NCI-H524 (cell line): ENCODE measurements at regions not wholly inside any gene's neighbourhood (a gene's known extent, or its start where the extent isn't known, plus 50 kb on each side); places are given as distances from the start of the nearest gene placed in this dataset.
"Not testable (repeated sequence)": the region's sequence is repeated elsewhere in the genome, so short reads cannot be mapped to it uniquely, and the experiment has no call there.

Experiments
- DNase-seq, 2 experiments: peaks; one replicate each; lab custom pipeline; 2025; lab: John Stamatoyannopoulos, UW

DNA sequence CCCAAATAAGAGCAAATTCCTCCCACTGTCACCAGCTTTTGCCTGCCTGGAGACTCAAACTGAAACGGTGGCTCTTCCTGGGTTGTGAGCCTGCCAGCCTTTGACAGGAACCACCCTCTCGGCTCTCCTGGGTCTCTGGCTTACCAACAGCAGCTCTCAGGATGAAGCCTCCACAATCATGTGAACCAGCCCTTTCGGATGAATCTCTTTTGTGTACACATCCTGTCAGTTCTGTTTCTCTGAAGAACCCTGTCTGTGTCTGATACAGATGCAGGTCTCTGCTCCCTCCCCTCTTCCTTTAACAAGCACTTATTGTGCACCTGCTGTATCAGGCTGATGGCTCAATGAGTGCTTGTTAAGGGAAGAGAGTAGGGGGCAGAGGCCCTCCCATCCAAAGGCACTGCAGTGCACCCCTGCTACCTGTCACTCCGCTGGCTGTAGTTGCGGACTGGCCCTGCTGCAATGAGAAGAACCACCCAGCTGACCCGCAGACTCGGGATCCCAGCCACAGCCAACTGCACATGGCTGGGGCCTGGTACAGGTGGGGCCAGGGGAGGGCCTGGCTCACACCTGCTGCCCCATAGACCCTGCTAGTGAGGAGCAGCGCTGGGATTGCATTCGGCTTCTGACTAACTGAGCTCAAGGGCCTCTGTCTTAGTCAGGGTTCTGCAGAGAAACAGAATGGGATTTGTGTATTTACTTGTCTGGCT, 120.1 kb upstream of the PMEPA1 start:
- no peak for DNase-seq

DNA sequence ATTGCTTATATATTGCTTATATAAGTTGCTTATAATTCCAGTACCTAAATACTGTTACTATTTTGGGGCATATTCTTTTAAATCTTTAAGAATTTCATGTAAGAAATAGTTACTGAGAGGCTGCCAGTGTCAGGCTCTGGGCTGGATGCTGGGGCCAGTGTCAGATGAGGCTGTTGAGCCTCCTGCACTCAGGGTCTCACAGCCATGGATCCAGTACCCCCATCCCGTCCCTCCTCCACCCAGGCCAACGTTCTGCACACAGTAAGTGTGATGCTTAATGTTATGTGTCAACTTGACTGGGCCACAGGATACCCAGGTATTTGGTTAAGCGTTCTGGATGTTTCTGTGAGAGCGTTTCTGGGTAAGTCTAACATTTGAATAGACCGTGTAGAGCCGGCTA, 119.5 kb upstream of the PMEPA1 start:
- DNase-seq: no peak

DNA sequence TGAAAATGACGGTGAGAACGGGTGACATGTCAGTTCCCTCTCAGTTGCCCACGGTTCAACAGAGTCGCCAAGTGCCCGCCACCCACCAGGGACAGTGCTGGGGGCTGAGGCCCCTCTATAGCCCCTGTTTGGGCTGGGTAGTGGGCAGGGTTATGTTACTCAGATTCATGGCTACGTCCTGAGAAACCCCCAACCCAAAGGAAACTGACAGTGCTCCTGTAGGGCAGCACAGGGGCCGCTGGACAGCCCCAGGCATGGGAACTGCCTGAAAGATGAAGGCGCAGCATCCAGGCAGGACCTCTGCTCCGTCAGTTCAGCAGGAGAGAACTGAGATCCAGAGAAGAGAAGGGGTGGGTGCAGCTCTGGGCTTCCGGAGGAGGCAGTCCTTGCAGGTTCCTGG, 118.9 kb upstream of the PMEPA1 start:
- DNase-seq: no peak

DNA sequence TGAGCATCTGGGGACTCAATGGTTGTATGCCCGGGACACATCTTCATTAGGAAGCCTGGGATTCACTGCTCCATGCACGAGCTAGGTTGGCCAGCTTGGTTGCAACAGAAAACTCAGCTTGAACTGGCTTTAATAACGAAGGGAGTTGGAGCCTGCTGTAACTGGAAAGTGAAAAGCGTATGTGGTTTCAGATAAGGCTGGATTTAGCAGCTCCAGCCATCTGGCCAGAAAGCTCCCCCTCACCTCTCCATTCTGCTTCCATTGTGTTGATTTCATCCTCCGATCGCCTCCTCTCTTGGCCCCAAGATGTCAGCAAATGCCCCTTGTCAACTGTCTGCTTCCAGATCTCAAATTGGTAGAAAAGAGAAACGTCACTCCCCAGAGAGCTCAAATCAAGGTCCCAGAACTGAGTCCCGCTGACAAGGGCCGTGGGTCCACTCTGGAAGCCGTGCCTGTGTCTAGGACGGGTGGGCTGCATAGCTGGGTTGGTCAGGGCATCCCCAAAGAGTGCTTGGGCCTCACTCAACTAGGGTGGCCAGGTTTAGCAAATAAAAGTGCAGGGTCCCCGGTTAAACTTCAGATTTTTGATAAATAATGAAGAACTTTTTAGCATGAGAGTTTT, 117.0 kb upstream of the PMEPA1 start:
- peak; percentile 53 to 81 for DNase-seq

DNA sequence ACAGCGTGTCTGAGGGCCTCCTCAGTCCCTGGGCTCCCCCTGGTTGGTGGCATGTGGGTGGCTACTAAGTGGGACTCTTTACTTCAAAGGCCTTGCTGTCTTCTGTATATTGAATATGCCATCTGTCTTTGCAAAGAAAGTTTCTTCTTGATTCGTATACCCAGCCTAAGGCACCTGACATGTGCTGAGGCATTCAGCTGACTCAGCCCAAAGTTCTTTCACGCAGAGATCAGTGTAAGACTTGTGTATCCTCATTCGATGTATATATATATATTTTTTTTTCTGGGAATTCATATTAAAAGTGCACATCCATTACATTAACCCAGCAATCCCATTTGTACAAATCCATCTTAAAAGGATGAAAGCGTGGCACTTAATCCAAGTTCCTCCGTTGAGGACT, 115.1 kb upstream of the PMEPA1 start:
- no peak for DNase-seq

DNA sequence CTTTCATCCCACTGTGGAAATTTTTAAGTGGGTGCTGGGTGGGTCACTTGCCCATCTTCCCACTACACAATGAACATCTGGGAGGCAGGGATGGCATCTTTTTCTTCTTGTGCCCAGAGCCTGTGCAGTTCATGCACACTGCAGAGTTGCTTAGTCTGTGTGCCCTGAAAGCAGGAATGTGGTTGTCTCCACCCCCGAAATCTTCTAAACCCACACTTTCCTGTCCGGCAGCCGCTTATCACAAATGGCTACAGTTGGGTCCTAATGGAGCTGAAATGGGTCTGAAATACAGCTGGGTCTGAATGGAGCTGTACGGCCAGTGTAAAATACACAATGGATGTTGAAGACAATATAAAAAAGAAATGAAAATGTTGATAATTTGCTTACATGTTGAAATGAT, 112.1 kb upstream of the PMEPA1 start:
- no peak for DNase-seq

DNA sequence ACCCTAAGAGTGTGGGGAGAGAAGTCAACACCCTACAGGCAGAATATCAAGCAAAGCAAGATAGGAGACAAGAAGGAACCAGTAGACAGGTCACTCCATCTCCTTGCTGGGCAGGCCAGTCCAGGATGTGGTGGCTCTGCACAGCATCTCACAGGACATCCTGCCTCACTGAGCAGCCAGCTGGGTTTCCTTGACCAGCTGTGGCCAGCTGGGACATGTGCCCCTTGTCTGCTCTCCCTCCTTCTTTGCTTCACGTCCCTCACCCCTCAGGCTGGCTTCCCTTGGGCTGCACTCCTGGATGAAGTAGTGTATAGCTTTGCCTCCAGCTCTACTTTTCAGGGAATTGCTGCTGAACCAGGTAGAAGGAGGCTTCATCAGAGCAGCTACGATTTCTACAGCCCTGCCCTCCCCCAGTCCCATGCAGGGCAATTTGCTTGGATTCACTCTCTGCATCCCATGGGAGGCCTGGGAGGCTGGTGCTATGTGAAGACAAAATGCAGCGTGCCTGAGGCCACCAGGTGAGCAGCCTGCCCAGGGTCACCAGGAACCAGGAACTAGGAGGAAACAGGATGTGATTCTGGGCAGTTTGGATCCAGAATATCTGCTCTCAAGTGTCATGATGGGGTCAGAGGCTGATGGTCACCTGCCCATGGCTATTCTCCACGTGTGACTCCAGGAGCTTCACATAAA, 110.0 kb upstream of the PMEPA1 start:
- no peak for DNase-seq

DNA sequence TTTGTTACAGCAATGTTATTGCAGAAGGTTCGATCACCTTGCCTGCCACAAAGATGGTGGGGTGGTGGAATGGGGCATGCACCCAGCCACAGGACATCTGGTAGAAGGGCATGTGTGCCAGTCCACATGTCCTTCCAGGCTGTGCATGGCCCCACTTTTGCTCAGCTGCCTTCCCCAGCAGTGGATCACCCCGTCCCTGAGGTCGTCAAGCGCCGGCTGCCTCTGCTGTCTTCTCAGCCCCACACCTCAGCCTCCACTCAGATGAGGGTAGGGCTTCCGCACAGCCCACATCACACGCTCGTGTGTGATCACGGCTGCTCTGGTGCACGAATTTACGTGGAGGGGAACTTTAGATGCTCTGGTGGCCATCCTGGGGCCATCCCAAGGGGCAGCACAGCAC, 109.5 kb upstream of the PMEPA1 start:
- DNase-seq: no peak

DNA sequence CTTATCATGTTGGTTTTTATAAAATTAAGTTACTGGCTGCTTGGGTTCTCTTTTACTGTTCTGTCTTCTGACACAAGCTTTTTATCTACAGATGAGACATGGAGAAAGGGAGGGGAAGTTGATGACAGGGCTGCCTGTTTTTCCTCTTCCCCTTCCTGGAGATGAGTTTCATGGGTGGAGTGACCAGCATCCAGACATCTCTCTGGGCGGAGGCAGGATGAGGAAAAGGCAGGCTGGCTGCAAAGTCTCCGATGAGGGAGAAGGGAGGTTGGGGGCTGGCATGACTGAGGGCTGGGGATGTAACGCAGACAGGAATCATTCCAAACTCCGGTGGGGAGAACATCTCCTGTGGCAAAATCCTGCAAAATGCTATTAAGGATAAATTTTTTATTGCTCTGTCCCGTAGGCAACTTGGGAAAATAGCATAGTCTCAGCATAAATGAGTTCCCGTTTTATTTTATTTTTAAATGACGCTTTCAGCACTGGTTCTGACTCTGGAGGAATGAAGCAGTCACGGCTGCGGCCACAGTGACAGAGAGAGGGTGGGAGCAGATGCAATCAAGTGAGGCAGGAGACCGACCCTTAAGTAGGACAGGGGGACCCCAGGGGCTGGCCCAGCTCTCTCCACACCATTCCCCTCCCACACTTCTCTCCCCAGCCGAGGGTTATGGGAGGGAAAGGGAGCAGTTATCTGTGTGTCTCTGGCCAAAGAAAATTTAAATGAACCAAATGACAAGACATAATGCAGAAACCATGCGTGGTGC, 108.8 kb upstream of the PMEPA1 start:
- no peak for DNase-seq

DNA sequence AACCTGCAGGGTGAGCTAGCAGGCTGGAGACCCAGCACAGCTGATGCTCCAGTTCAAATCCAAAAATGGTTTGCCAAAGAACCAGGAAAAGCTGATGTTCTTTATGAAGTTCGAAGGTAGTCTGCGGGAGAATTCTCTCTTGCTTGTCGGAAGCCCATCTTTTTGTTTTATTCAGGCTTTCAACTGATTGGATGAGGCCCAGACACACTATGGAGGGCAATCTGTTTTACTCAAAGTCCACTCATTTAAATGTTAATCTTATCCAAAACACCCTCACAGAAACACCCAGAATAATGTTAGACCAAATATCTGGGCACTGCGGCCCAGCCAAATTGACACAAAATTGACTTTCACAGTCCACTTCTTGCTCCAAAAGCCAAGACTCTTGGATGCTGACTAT, 105.6 kb upstream of the PMEPA1 start:
- no peak for DNase-seq

DNA sequence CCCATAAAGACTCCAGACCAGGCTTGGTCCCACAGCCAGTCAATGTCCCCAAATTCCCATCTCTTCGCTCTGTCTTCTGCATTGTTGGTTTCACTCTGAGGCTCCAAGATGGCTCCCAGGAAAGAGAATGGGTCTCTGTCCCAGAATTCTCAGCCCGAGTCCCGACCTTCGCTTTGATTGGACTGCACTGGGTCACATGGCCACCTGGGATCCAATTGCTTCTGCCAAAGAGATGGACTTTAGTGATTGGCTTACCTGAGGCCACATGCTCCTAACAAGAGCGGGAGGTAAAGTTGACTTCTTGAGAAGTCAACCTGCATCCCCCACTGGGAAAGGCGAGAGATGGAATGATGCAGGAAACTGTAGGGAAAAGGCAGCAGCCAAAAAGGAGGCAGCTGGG, 104.7 kb upstream of the PMEPA1 start:
- DNase-seq: no peak

DNA sequence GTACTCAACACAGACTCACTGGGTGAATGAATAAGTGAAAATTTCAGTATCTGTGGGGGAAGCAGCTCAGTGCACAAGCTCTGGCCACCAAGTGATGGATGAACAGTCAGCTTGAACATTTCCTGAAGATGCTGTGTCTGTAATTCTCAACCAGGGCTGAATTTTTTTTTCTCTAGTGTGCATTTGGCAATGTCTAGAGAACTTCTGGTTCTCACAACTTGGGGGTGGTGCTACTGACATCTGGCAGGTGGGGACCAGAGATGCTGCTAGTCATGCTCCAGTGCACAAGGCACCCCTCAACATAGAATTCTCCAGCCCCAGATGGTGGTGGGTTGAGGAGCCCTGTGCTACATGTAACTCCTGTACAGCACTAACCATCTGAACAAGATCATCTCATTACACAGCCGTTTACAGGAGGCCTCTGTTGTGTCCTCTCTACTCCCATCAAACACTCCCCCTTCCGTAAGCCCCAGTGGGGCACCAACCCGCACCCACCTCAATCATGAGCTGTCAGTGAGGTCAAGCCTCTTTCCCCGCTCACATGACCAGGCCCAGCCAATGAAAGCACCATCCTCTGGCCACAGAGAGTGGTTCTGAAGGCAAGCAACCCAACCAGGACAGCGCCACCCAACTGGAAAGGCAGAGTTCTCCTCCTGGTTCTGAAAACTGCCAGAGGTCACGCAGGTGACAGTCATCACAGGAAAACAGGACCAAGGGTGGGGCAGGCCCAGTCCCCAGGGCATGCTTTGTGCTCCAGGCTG, 103.9 kb upstream of the PMEPA1 start:
- peak in 1 of 2 experiments; percentile 36 for DNase-seq

DNA sequence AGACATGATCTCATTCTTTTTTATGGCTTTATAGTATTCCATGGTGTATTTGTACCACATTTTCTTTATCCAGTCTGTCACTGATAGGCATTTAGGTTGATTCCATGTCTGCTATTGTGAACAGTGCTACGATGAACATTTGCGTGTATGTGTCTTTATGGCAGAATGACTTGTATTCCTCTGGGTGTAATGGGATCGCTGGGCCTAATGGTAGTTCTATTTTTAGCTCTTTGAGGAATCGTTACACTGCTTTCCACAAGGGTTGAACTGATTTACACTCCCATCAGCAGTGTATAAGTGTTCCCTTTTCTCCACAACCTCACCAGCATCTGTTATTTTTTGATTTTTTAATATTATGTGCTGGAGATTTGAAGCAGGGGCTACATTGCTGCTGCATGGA, 102.8 kb upstream of the PMEPA1 start:
- DNase-seq: not testable (repeated sequence)

DNA sequence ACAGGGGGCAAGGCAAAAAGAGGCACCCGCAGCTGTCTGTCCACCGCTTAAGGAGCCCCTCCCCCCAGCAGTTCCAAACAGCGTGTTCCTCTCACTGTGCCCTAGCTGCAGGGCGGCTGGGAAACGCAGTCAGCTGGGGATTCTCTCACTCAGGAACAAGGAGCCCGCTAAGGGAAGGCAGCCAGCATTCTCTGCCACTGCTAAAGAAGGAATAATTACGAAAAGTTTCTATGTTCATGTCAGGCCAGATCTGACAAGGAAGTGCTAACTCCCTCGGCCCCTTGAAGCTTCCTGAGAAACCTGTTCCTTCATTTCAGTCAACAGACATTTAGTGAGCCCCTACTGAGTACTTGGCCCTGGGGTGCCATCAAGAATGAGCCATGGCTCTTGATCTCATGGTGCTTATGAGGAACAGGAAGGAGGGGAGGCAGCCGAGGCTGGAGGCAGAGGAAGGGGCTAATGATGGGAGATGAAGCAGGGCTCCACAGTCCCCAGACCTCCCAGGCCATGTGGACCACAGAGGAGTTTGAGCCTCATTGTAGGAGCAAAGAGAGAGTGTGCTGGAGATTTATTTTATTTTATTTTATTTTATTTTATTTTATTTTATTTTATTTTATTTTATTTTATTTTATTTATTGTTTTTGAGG, 101.7 kb upstream of the PMEPA1 start:
- DNase-seq: peak in 1 of 2 experiments; percentile 23

DNA sequence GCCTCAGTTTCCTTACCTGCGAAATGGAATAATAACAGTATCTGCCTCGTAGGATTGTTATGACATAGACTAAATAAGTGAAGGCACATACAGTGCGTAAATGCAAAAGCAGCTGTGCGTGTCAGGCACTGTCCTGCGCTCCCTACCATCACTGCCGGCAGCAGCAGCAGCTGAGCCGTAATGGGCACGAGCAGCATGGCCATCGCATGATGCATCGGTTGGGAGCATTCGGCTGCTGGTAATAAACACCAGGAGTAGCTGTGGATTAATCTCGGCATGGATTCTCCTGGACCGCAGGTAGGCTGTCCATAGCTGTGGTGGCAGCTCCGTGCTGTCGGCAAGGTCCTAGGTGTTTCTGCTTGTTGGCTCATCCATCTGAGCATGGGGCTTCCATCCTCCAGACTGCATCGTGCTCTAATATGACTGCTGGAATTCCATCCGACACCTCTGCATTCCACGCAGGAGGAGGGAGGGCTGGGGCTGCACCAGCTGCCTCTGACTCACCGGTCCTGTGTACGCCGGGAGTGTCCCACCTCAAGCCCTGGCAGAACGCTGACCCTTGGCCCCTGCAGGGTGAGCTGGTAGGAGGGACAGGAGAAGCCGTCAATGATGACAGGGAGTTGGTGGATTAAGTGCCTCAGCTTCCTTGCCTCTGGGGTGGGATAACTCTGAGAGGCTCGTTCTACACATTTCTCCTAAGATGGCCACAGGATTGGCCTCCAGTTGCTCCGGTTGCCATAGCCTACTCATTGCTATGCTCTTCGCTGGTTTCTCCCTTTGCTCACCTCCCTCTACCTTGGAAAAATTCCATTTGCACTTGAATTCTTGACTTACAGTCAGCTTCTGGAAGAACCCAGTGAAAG, 100.9 kb upstream of the PMEPA1 start:
- DNase-seq: no peak

DNA sequence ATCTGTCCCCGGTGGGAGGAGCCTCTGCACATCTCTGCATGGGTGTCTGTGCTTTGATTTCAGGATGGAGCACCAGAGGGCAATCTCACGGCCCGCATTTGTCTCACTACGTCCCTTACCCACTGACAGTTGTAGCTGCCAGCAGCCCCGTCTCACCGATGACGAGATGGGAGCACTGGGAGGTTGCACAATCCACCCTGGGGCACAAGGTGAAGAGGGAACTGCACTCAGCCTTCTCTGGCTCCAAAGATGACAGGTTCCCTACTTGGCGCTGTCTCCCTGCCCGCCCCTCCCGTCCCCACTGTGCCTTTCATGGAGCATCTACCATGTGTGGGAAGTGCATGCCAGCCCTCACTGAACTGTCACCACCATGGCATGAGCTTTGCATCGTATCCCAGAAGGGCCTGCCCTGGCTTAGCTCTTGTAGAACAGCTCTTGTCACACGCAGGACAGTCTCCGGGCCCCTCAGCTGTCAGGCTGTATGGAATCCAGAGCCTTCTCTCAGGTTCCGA, 99.9 kb upstream of the PMEPA1 start:
- no peak for DNase-seq

DNA sequence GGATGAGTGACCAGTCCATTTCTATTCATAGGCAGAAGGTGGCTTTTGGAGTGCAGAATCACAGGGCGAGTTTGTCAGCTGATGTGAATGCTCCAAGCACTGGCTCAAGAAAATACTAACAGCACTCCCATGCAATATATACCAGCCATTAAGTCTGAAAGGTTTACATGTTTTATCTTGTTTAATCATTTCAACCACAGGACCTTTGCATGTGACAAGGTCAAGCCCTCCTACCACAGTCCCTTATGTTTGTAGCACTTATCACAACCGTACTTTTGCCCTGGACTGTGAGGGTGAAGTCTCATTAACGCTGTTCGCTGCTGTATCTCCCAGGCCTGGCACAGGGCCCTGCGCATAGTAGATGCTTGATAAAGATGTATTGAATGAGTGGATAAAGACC, 99.3 kb upstream of the PMEPA1 start:
- DNase-seq: no peak

DNA sequence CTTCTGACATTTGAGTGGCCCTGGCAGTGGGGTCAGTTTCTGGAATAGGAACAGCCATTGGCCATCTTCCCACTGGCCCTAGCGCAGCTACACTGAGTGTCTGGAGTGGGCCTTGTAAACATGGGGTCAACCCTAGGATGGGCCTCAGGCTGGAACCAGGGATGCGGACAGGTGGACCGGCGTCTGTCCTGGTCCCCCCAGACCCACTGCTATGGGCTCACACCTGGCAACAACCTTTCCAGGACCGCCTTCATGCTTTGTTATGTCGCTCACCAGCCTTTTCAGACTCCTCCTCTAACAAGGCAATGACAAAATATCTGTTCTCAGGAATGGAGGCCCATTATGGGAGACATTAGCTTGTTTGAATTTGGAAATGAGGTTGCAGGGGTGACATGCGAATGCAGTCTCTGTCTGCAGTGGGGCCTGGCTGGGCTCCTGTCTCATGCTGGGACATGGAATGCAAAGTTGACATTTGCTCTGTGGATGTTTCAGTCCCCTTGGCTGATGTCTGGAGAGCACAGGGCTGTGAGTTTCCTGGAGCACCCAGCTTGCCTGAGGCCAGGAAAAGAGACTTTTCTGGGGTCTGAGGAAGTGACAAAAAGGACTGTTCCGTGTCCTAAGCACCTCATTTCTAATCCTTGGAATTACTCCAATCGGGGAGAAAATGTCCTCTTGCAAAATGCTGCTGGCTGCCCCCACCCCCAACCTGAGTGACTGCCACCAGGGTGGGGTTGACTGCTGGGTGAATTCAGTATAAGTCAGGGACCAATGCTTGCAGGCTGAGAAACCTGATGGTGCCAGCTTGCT, 98.7 kb upstream of the PMEPA1 start:
- no peak for DNase-seq
